GM12878 (cell line): ENCODE measurements at regions not wholly inside any gene's neighbourhood (a gene's known extent, or its start where the extent isn't known, plus 50 kb on each side); places are given as distances from the start of the nearest gene placed in this dataset.

Source experiments
- ATAC-seq: fragments of 200-7000 bp; cut with Tn5 transposase; 3 replicates; pipeline ENCODE4 v1.9.1; 2020; ENCODE audit warnings: mild to moderate bottlenecking, moderate library complexity
- BruUV-seq: library from RNA; stranded (reverse); fragments of 400-500 nt; replicated peaks from 2 replicates; lab custom pipeline; 2021; lab: Mats Ljungman, UMichigan
- CTCF ChIA-PET: fragments of 300-600 bp; sonication (Branson Sonifier 250); formaldehyde crosslinking; extraction: SDS; loops from one replicate; lab custom pipeline; 2021; ENCODE audit warnings: inconsistent platforms; lab: Yijun Ruan, JAX
- POLR2A ChIA-PET: fragments of 350-600 bp; formaldehyde crosslinking; extraction: SDS; loops from one replicate; lab custom pipeline; 2021; ENCODE audit warnings: inconsistent platforms; lab: Charles Lee
- RAD21 ChIA-PET: fragments of 300-600 bp; sonication (Branson Sonifier 250); formaldehyde crosslinking; loops from one replicate; lab custom pipeline; 2023; ENCODE audit warnings: antibody characterized with exemption; ENCODE audit not compliant: unreplicated experiment; lab: Charles Lee
- SMC1A ChIA-PET: fragments of 300-600 bp; sonication (Branson Sonifier 250); formaldehyde crosslinking; loops from one replicate; lab custom pipeline; 2023; ENCODE audit not compliant: unreplicated experiment, uncharacterized antibody; lab: Charles Lee
- DNase-seq: peaks from one replicate; pipeline ENCODE4 v3.0.0-alpha.2; 2011; ENCODE audit warnings: low read depth, low spot score
- FAIRE-seq: peaks from 3 replicates; lab custom pipeline; 2011; peaks lifted over from hg19 to GRCh38; lab: Jason Lieb, UNC
- H2AFZ ChIP-seq: 2 replicates; pipeline ENCODE4 v1.6.0; 2011; ENCODE audit warnings: low read depth, low read length, control low read depth; ENCODE audit not compliant: control insufficient read depth
- H3K27ac ChIP-seq: 2 replicates; pipeline ENCODE4 v1.5.1; 2011; ENCODE audit warnings: control low read depth; ENCODE audit not compliant: control insufficient read depth, insufficient read depth
- H3K27me3 ChIP-seq, 2 experiments: replicated peaks in 1 of 2; 2 replicates each; pipeline versions ENCODE4 v1.6.0 to v1.6.1; 2011; ENCODE audit warnings: low read length in 1 of 2; ENCODE audit not compliant: control insufficient read depth in 2 of 2, insufficient read depth in 2 of 2
- H3K36me3 ChIP-seq, 2 experiments: 2 replicates each; pipeline ENCODE4 v1.5.1; 2011; ENCODE audit warnings: low read length in 1 of 2; ENCODE audit not compliant: control insufficient read depth in 2 of 2, insufficient read depth in 2 of 2
- H3K4me1 ChIP-seq: 2 replicates; pipeline ENCODE4 v1.6.1; 2011; ENCODE audit warnings: mild to moderate bottlenecking, low read length, moderate library complexity, mixed read lengths; ENCODE audit not compliant: control insufficient read depth, insufficient read depth
- H3K4me2 ChIP-seq: 2 replicates; pipeline ENCODE4 v1.6.0; 2011; ENCODE audit warnings: control low read depth; ENCODE audit not compliant: control insufficient read depth, insufficient read depth
- H3K4me3 ChIP-seq: fragments of 200-600 bp; sonication (generic); 2 replicates; pipeline ENCODE4 v1.5.1; 2016
- H3K79me2 ChIP-seq: 2 replicates; pipeline ENCODE4 v1.6.0; 2011; ENCODE audit warnings: low read length; ENCODE audit not compliant: control insufficient read depth, insufficient read depth
- H3K9ac ChIP-seq: 2 replicates; pipeline ENCODE4 v1.8.0; 2011; ENCODE audit warnings: low read length, control low read depth, mixed read lengths; ENCODE audit not compliant: control insufficient read depth, insufficient read depth
- H3K9me3 ChIP-seq: replicated peaks from 3 replicates; pipeline ENCODE4 v1.5.1; 2011; ENCODE audit warnings: mild to moderate bottlenecking, low read length; ENCODE audit not compliant: control insufficient read depth, insufficient read depth
- H4K20me1 ChIP-seq: 2 replicates; pipeline ENCODE4 v1.6.0; 2011; ENCODE audit not compliant: control insufficient read depth, insufficient read depth
- CHD1 ChIP-seq: IDR thresholded peaks from 2 replicates; pipeline ENCODE4 v1.6.1; 2012; ENCODE audit warnings: low read depth, low read length, improper control_type of control experiment
- DPF2 ChIP-seq: fragments of 450-650 bp; IDR thresholded peaks from 2 replicates; pipeline ENCODE4 v1.6.1; 2017; ENCODE audit warnings: mild to moderate bottlenecking
- JUNB ChIP-seq: IDR thresholded peaks from 2 replicates; pipeline ENCODE4 v1.6.1; 2016; ENCODE audit warnings: antibody characterized with exemption, mild to moderate bottlenecking
- MEF2A ChIP-seq: IDR thresholded peaks from 2 replicates; pipeline ENCODE4 v1.6.1; 2011; ENCODE audit warnings: low read depth, mild to moderate bottlenecking, low read length, moderate library complexity; ENCODE audit not compliant: insufficient read depth
- NFIC ChIP-seq: IDR thresholded peaks from 2 replicates; pipeline ENCODE4 v1.6.1; 2012; ENCODE audit warnings: low read depth, mild to moderate bottlenecking, inconsistent platforms, low read length, moderate library complexity
- NFYA ChIP-seq: IDR thresholded peaks from 2 replicates; pipeline ENCODE4 v1.6.1; 2011; ENCODE audit warnings: low read depth, mild to moderate bottlenecking, low read length, improper control_type of control experiment, borderline replicate concordance
- SMARCA5 ChIP-seq: fragments of 450-650 bp; IDR thresholded peaks from 2 replicates; pipeline ENCODE4 v1.6.1; 2017; ENCODE audit warnings: mild to moderate bottlenecking
- SUZ12 ChIP-seq: fragments of 200-600 bp; sonication (generic); IDR thresholded peaks from one replicate; pipeline ENCODE4 v1.6.1; 2018; ENCODE audit warnings: antibody characterized with exemption, mild to moderate bottlenecking; ENCODE audit not compliant: unreplicated experiment
- TCF3 ChIP-seq: IDR thresholded peaks from 2 replicates; pipeline ENCODE4 v1.6.1; 2012; ENCODE audit warnings: low read depth, mild to moderate bottlenecking, low read length, borderline replicate concordance; ENCODE audit not compliant: insufficient read depth
- ZBED1 ChIP-seq: IDR thresholded peaks from 2 replicates; pipeline ENCODE4 v1.6.1; 2016; ENCODE audit warnings: borderline replicate concordance
- ZNF384 ChIP-seq: IDR thresholded peaks from 2 replicates; pipeline ENCODE4 v1.6.1; 2012; ENCODE audit warnings: low read depth, mild to moderate bottlenecking, low read length, improper control_type of control experiment, borderline replicate concordance
- WGBS: methylation state at CpG from one replicate; pipeline ENCODE4 v1.1.6; 2016; ENCODE audit warnings: low lambda C conversion rate; ENCODE audit not compliant: insufficient replicate concordance, insufficient coverage; ENCODE audit errors: missing lambda C conversion rate; 5-methylcytosine and 5-hydroxymethylcytosine counted together
- in situ Hi-C: fragments of 300-500 bp; cut with MboI; formaldehyde crosslinking; loops from 9 replicates; pipeline ENCODE4 v1.14.3; 2018; ENCODE audit warnings: mixed read lengths
- intact Hi-C: fragments of 100-400 bp; cut with micrococcal nuclease; formaldehyde crosslinking; loops from one replicate; pipeline ENCODE4 v1.14.2; 2022; ENCODE audit not compliant: unreplicated experiment
- TF ChIP-seq, protein P1 (sequence below): IDR thresholded peaks from 2 replicates; pipeline ENCODE4 v1.6.1; 2011; ENCODE audit warnings: low read depth, mild to moderate bottlenecking, low read length, moderate library complexity, borderline replicate concordance; ENCODE audit errors: extremely low read depth
- TF ChIP-seq, protein P2 (sequence below): IDR thresholded peaks from 2 replicates; pipeline ENCODE4 v1.6.1; 2012; ENCODE audit warnings: low read depth, low read length, improper control_type of control experiment
- TF ChIP-seq, protein P3 (sequence below): IDR thresholded peaks from 2 replicates; pipeline ENCODE4 v1.6.1; 2012; ENCODE audit warnings: low read depth, low read length, improper control_type of control experiment

DNA sequence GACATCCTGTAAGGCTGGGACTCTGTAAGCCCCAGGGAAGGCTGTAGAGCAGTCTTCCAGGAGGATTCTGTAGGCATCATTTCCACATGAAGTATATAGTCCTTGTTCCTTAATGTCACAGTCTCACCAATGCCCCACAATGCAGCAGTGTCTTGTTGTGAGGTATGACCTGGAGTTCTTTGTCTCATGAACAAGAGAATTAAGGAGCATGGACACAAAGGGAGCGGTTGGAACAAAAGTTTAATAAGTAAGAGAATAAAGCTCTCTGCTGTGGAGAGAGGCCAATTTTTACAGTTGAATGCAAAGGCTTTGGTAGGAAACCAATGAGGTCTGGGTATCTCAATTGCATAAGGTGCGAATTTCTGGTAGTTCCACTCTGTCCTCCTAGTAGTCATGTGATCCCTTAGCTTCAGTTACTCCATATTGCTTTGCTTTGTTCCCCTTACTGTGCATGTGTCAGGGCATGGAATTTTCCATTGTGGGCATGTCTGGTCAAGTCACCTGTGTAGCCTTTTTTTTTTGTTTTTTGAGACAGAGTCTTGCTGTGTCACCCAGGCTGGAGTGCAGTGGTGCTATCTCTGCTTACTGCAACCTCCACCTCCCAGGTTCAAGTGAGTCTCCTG is 124.3 kb upstream of the TMTC4 start:
- H3K79me2 ChIP-seq: no peaks in the 10 kb centered on the region
- no peaks in the 10 kb centered on the region for H4K20me1 ChIP-seq
- in situ Hi-C loops (no loop called here), intact Hi-C loops (no loop called here)
- FAIRE-seq: no peak
- ATAC-seq: no peak
- H3K4me2 ChIP-seq: no peak overlapping the region
- ChIA-PET SMC1A (no interaction called here), RAD21 (no interaction called here), CTCF (no interaction called here), POLR2A (no interaction called here)
- no peak overlapping the region for H3K4me3 ChIP-seq
- no peaks in the 10 kb centered on the region for H3K36me3 ChIP-seq
- no peak for DNase-seq
- no peaks in the 10 kb centered on the region for H3K4me1 ChIP-seq
- no peak overlapping the region for H2AFZ ChIP-seq
- 18% methylated on average over 2 of the region's 2 CpGs for WGBS
- no peak overlapping the region for H3K9ac ChIP-seq
- no peak overlapping the region for H3K27ac ChIP-seq
- BruUV-seq: no TSS peak
- H3K27me3 ChIP-seq: no peaks in the 10 kb centered on the region
- no peak for TF ChIP-seq DPF2
- no peak for TF ChIP-seq SUZ12
- TF ChIP-seq JUNB: no peak
- no peak for TF ChIP-seq ZBED1
- no peak for TF ChIP-seq SMARCA5
- TF ChIP-seq TCF3: no peak
- TF ChIP-seq, protein P1, sequence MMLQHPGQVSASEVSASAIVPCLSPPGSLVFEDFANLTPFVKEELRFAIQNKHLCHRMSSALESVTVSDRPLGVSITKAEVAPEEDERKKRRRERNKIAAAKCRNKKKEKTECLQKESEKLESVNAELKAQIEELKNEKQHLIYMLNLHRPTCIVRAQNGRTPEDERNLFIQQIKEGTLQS: no peak
- no peak for TF ChIP-seq CHD1
- TF ChIP-seq NFYA: no peak
- TF ChIP-seq NFIC: no peak
- TF ChIP-seq MEF2A: no peak
- TF ChIP-seq, protein P2, sequence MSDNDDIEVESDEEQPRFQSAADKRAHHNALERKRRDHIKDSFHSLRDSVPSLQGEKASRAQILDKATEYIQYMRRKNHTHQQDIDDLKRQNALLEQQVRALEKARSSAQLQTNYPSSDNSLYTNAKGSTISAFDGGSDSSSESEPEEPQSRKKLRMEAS: no peak
- TF ChIP-seq ZNF384: no peak
- TF ChIP-seq, protein P3, sequence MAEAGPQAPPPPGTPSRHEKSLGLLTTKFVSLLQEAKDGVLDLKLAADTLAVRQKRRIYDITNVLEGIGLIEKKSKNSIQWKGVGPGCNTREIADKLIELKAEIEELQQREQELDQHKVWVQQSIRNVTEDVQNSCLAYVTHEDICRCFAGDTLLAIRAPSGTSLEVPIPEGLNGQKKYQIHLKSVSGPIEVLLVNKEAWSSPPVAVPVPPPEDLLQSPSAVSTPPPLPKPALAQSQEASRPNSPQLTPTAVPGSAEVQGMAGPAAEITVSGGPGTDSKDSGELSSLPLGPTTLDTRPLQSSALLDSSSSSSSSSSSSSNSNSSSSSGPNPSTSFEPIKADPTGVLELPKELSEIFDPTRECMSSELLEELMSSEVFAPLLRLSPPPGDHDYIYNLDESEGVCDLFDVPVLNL: no peak
- no peaks in the 10 kb centered on the region; the same call in 2 of the 3 replicates for H3K9me3 ChIP-seq
